ENCODE measurements at regions not wholly inside any gene's neighbourhood (a gene's known extent, or its start where the extent isn't known, plus 50 kb on each side); places are given as distances from the start of the nearest gene placed in this dataset.
"Not testable (repeated sequence)": the region's sequence is repeated elsewhere in the genome, so short reads cannot be mapped to it uniquely, and the experiment has no call there.

GRCh38 chr13:61546911-61547310 is 131.3 kb upstream of the PCDH20 start:
- no peak overlapping the region for H3K4me3 ChIP-seq
- ATAC-seq (ENCODE audit: insufficient number of reproducible peaks, low FRiP score, low read depth): no peak

GRCh38 chr13:61546413-61546812 is 130.8 kb upstream of the PCDH20 start:
- Histone ChIP-seq H3K27me3 (replicated peaks; ENCODE audit: insufficient read depth) (no peaks in the 10 kb centered on the region), H3K36me3 (no peaks in the 10 kb centered on the region), H3K9me3 (no peaks in the 10 kb centered on the region), H3K27ac (no peak overlapping the region), H3K4me3 (no peak overlapping the region), H3K4me1 (ENCODE audit: control insufficient read depth in 1 of 2, low read depth in 2 of 2) (no peaks in the 10 kb centered on the region)
- DNase-seq (ENCODE audit: low spot score) (no peak), ATAC-seq (ENCODE audit: insufficient number of reproducible peaks, low FRiP score, low read depth) (no peak)
- TF ChIP-seq CTCF (IDR thresholded peaks at IDR 0.05): no peak

More at GRCh38 chr13:61546911-61547310, 131.3 kb upstream of the PCDH20 start:
- H3K4me1 ChIP-seq (ENCODE audit: control insufficient read depth in 1 of 2, low read depth in 2 of 2): no peaks in the 10 kb centered on the region
- no peaks in the 10 kb centered on the region for H3K27me3 ChIP-seq (replicated peaks; ENCODE audit: insufficient read depth)
- no peaks in the 10 kb centered on the region for H3K36me3 ChIP-seq
- H3K9me3 ChIP-seq: no peaks in the 10 kb centered on the region
- TF ChIP-seq CTCF (IDR thresholded peaks at IDR 0.05): no peak
- H3K27ac ChIP-seq: no peak overlapping the region
- no peak for DNase-seq (ENCODE audit: low spot score)

- no peaks in the 10 kb centered on the region for H3K36me3 ChIP-seq
- no peak overlapping the region for H3K27ac ChIP-seq
- no peak for ATAC-seq (ENCODE audit: insufficient number of reproducible peaks, low FRiP score, low read depth)
- no peaks in the 10 kb centered on the region for H3K9me3 ChIP-seq
- H3K4me3 ChIP-seq: no peak overlapping the region
- TF ChIP-seq CTCF (IDR thresholded peaks at IDR 0.05): no peak
- DNase-seq (ENCODE audit: low spot score): no peak
- no peaks in the 10 kb centered on the region for H3K4me1 ChIP-seq (ENCODE audit: control insufficient read depth in 1 of 2, low read depth in 2 of 2)
- no peaks in the 10 kb centered on the region for H3K27me3 ChIP-seq (replicated peaks; ENCODE audit: insufficient read depth)
Observed at GRCh38 chr13:61536433-61536832, 120.8 kb upstream of the PCDH20 start.

- ATAC-seq (ENCODE audit: insufficient number of reproducible peaks, low FRiP score, low read depth) (no peak), DNase-seq (ENCODE audit: low spot score) (no peak)
- Histone ChIP-seq H3K27me3 (replicated peaks; ENCODE audit: insufficient read depth) (no peaks in the 10 kb centered on the region), H3K9me3 (no peaks in the 10 kb centered on the region), H3K4me3 (no peak overlapping the region), H3K27ac (no peak overlapping the region), H3K4me1 (ENCODE audit: control insufficient read depth in 1 of 2, low read depth in 2 of 2) (no peaks in the 10 kb centered on the region), H3K36me3 (no peaks in the 10 kb centered on the region)
- no peak for TF ChIP-seq CTCF (IDR thresholded peaks at IDR 0.05)
Observed at GRCh38 chr13:61531383-61532065, 115.9 kb upstream of the PCDH20 start.

- ATAC-seq (ENCODE audit: insufficient number of reproducible peaks, low FRiP score, low read depth): not testable (repeated sequence)
Observed at GRCh38 chr13:61519214-61519613, 103.6 kb upstream of the PCDH20 start.

GRCh38 chr13:61508936-61509335 is 93.3 kb upstream of the PCDH20 start:
- Histone ChIP-seq H3K27ac (no peak overlapping the region), H3K4me1 (ENCODE audit: control insufficient read depth in 1 of 2, low read depth in 2 of 2) (no peaks in the 10 kb centered on the region), H3K36me3 (no peaks in the 10 kb centered on the region), H3K4me3 (no peak overlapping the region), H3K27me3 (replicated peaks; ENCODE audit: insufficient read depth) (no peaks in the 10 kb centered on the region), H3K9me3 (no peaks in the 10 kb centered on the region)
- no peak for ATAC-seq (ENCODE audit: insufficient number of reproducible peaks, low FRiP score, low read depth)
- TF ChIP-seq CTCF (IDR thresholded peaks at IDR 0.05): no peak
- DNase-seq (ENCODE audit: low spot score): no peak

More at GRCh38 chr13:61519214-61519613, 103.6 kb upstream of the PCDH20 start:
- not testable (repeated sequence) for H3K27me3 ChIP-seq (replicated peaks; ENCODE audit: insufficient read depth); H3K4me3 ChIP-seq; DNase-seq (ENCODE audit: low spot score); H3K27ac ChIP-seq; H3K9me3 ChIP-seq; H3K36me3 ChIP-seq; H3K4me1 ChIP-seq (ENCODE audit: control insufficient read depth in 1 of 2, low read depth in 2 of 2)
